ACC112 (cell line): ENCODE measurements at regions not wholly inside any gene's neighbourhood (a gene's known extent, or its start where the extent isn't known, plus 50 kb on each side); places are given as distances from the start of the nearest gene placed in this dataset.
A peak's percentile ranks its signal among the peaks of the same experiment; 100 is the strongest.

Experiments used
- H2AFZ ChIP-seq: fragments of 200-600 bp; sonication (generic); one replicate; pipeline ENCODE4 v1.6.0; 2017; ENCODE audit warnings: antibody characterized with exemption, low read length; ENCODE audit not compliant: unreplicated experiment
- H3K27ac ChIP-seq: fragments of 200-600 bp; sonication (generic); 2 replicates; pipeline ENCODE4 v1.5.1; 2014; ENCODE audit warnings: low read depth, mild to moderate bottlenecking, antibody characterized with exemption, low read length, moderate library complexity
- H3K27me3 ChIP-seq: fragments of 200-600 bp; sonication (generic); 2 replicates; pipeline ENCODE4 v1.6.1; 2014; ENCODE audit warnings: mild to moderate bottlenecking, antibody characterized with exemption, low read length, moderate library complexity, mixed read lengths; ENCODE audit not compliant: insufficient read depth
- H3K36me3 ChIP-seq: fragments of 200-600 bp; sonication (generic); 2 replicates; pipeline ENCODE4 v1.6.1; 2016; ENCODE audit warnings: mild to moderate bottlenecking, antibody characterized with exemption, low read length, moderate library complexity, mixed read lengths; ENCODE audit not compliant: insufficient read depth
- H3K4me1 ChIP-seq: fragments of 200-600 bp; sonication (generic); one replicate; pipeline ENCODE4 v1.6.1; 2016; ENCODE audit warnings: low read length, mixed read lengths; ENCODE audit not compliant: insufficient read depth, unreplicated experiment, control insufficient read depth
- H3K4me3 ChIP-seq: fragments of 200-600 bp; sonication (generic); 2 replicates; pipeline ENCODE4 v1.5.1; 2014; ENCODE audit warnings: mild to moderate bottlenecking, low read depth, low read length
- H3K79me2 ChIP-seq: fragments of 200-600 bp; sonication (generic); one replicate; pipeline ENCODE4 v1.6.0; 2016; ENCODE audit warnings: low read length; ENCODE audit not compliant: control insufficient read depth, unreplicated experiment, insufficient read depth

GRCh38 chr2:64196963-64197362, 52.7 kb upstream of the PELI1 start:
- peaks cover 10% of the 10 kb centered on the region; the same call in 1 of the 2 replicates for H3K27me3 ChIP-seq
- H3K79me2 ChIP-seq: no peaks in the 10 kb centered on the region
- no peaks in the 10 kb centered on the region for H3K36me3 ChIP-seq
- no peak overlapping the region for H3K4me3 ChIP-seq
- no peak overlapping the region for H2AFZ ChIP-seq
- no peak overlapping the region for H3K27ac ChIP-seq
- H3K4me1 ChIP-seq: no peaks in the 10 kb centered on the region

DNA sequence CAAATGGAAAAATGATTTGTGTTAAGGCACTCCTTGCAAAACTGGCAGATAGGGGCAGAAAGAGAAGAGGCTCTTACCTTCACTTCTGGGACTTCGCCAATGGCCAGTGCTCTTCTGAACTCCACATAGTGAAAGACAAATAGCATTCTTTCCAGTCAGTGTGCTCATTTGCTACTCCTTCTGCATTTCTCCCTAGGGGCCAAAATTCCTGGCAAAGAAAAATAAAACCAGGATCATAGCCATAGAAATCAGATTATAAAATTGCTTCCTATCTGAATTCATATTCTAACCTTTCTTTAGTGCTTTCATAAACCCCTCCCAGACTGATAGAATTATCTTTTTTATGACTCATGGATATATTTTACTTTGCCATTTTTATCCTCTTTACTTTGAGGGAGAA, 56.9 kb upstream of the PELI1 start:
- Histone ChIP-seq H3K4me1 (peaks cover 22% of the 10 kb centered on the region), H3K27me3 (peaks cover 5% of the 10 kb centered on the region; the same call in 1 of the 2 replicates), H3K27ac (no peak overlapping the region), H3K36me3 (no peaks in the 10 kb centered on the region), H2AFZ (no peak overlapping the region), H3K79me2 (no peaks in the 10 kb centered on the region), H3K4me3 (no peak overlapping the region)

DNA sequence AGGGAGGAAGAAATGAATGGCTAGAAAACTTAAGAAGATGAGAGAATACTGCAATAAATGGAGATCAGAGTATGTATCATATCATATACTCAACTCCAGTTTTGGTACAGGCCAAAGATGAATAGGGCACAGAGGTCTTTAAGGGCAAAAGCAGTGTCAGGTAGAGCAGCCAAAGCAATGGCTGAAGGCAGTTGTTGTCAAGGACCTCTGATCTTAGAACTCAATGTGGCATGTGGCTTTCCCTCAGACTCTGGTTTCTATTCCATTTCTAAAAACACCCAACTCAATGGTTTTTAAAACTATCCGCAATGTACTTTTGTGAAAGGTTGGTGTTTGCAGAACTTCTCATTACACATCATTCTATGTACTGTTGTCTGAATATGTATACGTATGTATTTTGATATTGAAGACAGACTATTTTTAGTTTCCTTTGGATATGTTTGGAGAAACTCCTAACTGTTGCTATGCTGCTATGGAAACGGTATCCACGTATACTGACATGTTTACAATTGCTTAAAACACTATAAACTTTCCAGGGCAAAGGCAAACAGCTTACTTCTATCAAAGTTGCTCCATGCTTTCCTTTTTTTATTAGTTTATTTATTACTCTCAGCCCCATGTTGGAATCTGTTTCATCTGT, 58.1 kb upstream of the PELI1 start:
- H3K27ac ChIP-seq: no peak overlapping the region
- no peak overlapping the region for H3K4me3 ChIP-seq
- H3K36me3 ChIP-seq: no peaks in the 10 kb centered on the region
- H3K79me2 ChIP-seq: no peaks in the 10 kb centered on the region
- H3K4me1 ChIP-seq: peaks cover 22% of the 10 kb centered on the region
- 0 out of 2 replicates have a peak, but pooled peaks cover under 1% of the 10 kb centered on the region for H3K27me3 ChIP-seq
- H2AFZ ChIP-seq: no peak overlapping the region

GRCh38 chr2:64203131-64203857, 59.1 kb upstream of the PELI1 start:
- Histone ChIP-seq H3K4me1 (peaks cover 22% of the 10 kb centered on the region), H2AFZ (peak overlapping the region; percentile 70), H3K4me3 (no peak overlapping the region), H3K36me3 (no peaks in the 10 kb centered on the region), H3K27me3 (no peaks in the 10 kb centered on the region), H3K79me2 (no peaks in the 10 kb centered on the region), H3K27ac (peak overlapping the region; percentile 48)

- peaks cover 22% of the 10 kb centered on the region for H3K4me1 ChIP-seq
- peak overlapping the region; percentile 70 for H2AFZ ChIP-seq
- no peaks in the 10 kb centered on the region for H3K79me2 ChIP-seq
- H3K36me3 ChIP-seq: no peaks in the 10 kb centered on the region
- no peaks in the 10 kb centered on the region for H3K27me3 ChIP-seq
- peak overlapping the region; percentile 48 for H3K27ac ChIP-seq
- no peak overlapping the region for H3K4me3 ChIP-seq
These were observed 59.8 kb upstream of the PELI1 start for GRCh38 chr2:64203858-64204632.

GRCh38 chr2:64204703-64205102, 60.5 kb upstream of the PELI1 start:
- no peak overlapping the region for H3K4me3 ChIP-seq
- H3K36me3 ChIP-seq: no peaks in the 10 kb centered on the region
- no peaks in the 10 kb centered on the region for H3K79me2 ChIP-seq
- peaks cover 22% of the 10 kb centered on the region for H3K4me1 ChIP-seq
- H3K27ac ChIP-seq: no peak overlapping the region
- peak overlapping the region; percentile 70 for H2AFZ ChIP-seq
- no peaks in the 10 kb centered on the region for H3K27me3 ChIP-seq

GRCh38 chr2:64205415-64205814, 61.2 kb upstream of the PELI1 start:
- Histone ChIP-seq H3K27ac (no peak overlapping the region), H3K4me3 (no peak overlapping the region), H2AFZ (no peak overlapping the region), H3K4me1 (peaks cover 22% of the 10 kb centered on the region), H3K79me2 (no peaks in the 10 kb centered on the region), H3K27me3 (no peaks in the 10 kb centered on the region), H3K36me3 (no peaks in the 10 kb centered on the region)

DNA sequence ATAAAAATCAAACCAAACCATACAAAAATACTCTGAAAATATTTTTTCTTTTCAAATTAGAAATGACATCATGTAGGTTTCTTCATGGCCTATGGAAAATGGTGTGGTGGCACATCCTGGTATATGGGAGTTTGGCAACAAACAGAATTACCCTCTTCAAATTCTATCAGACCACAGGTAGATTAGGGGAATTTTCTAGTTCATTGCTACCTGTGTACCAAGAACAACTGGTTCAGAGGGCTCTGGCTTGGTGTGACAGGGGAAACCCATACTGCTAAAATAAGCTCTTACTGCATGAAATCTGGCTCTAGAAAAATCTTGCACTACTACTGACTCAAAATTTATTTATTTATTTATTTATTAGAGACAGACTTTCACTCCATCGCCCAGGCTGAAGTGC, 63.4 kb upstream of the PELI1 start:
- Histone ChIP-seq H3K79me2 (no peaks in the 10 kb centered on the region), H3K27me3 (no peaks in the 10 kb centered on the region), H3K36me3 (no peaks in the 10 kb centered on the region), H3K27ac (no peak overlapping the region), H3K4me3 (no peak overlapping the region), H3K4me1 (peaks cover 27% of the 10 kb centered on the region), H2AFZ (no peak overlapping the region)

GRCh38 chr2:64210816-64211215, 66.6 kb upstream of the PELI1 start:
- Histone ChIP-seq H3K4me3 (no peak overlapping the region), H3K27ac (no peak overlapping the region), H3K4me1 (peaks cover 17% of the 10 kb centered on the region), H3K36me3 (no peaks in the 10 kb centered on the region), H3K27me3 (no peaks in the 10 kb centered on the region), H2AFZ (no peak overlapping the region), H3K79me2 (no peaks in the 10 kb centered on the region)

DNA sequence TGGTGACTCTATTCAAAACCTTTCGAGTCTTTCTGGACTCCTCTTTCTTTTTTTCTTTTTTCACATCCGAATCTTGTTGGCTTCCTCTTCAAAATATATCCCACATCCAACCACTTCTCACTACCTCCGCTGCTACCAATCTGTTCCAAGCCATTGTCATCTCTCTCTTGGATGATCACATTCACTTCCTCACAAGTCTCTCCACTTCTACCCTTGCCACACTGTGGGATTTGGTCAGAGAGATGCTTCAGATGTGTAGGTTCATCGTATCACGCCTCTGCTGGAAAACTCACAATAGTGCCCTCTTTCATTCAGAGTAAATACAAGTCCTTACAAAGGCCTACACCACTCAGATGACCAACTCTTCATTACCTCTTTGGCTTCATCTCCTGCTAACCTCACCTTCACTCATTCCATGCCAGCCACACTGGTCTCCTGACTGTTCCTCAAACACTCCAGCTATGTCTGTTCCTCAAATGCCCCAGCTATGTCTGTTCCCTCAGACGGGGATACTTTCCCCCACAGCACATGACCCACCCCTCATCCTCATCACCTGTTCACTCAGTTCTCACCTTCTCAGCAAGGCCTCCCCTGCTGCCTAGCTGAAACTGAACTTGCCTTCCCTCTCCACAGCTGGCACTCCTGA, 67.2 kb upstream of the PELI1 start:
- peaks cover 17% of the 10 kb centered on the region for H3K4me1 ChIP-seq
- H3K36me3 ChIP-seq: no peaks in the 10 kb centered on the region
- no peak overlapping the region for H2AFZ ChIP-seq
- H3K79me2 ChIP-seq: no peaks in the 10 kb centered on the region
- no peak overlapping the region for H3K27ac ChIP-seq
- H3K4me3 ChIP-seq: no peak overlapping the region
- no peaks in the 10 kb centered on the region for H3K27me3 ChIP-seq
